IPS DF 6.9 (cell line): ENCODE measurements at regions not wholly inside any gene's neighbourhood (a gene's known extent, or its start where the extent isn't known, plus 50 kb on each side); places are given as distances from the start of the nearest gene placed in this dataset.
"Not testable (repeated sequence)": the region's sequence is repeated elsewhere in the genome, so short reads cannot be mapped to it uniquely, and the experiment has no call there.

Source experiments
- DNase-seq: peaks from one replicate; pipeline ENCODE4 v3.0.0-alpha.2; 2013; ENCODE audit warnings: low read depth, low spot score
- H3K27ac ChIP-seq: one replicate; pipeline ENCODE4 v1.5.1; 2013; ENCODE audit warnings: low read length, control low read depth
- H3K27me3 ChIP-seq: 2 replicates; pipeline ENCODE4 v1.6.1; 2013; ENCODE audit warnings: mild to moderate bottlenecking, low read length; ENCODE audit not compliant: control insufficient read depth, insufficient read depth
- H3K36me3 ChIP-seq: 2 replicates; pipeline ENCODE4 v1.6.1; 2013; ENCODE audit warnings: low read length; ENCODE audit not compliant: control insufficient read depth, insufficient read depth
- H3K4me1 ChIP-seq: 2 replicates; pipeline ENCODE4 v1.6.1; 2013; ENCODE audit warnings: low read length; ENCODE audit not compliant: control insufficient read depth, insufficient read depth
- H3K4me3 ChIP-seq: 2 replicates; pipeline ENCODE4 v1.5.1; 2013; ENCODE audit warnings: mild to moderate bottlenecking, low read length
- H3K9me3 ChIP-seq: 2 replicates; pipeline ENCODE4 v1.6.1; 2013; ENCODE audit warnings: low read length, inconsistent platforms; ENCODE audit not compliant: control insufficient read depth, insufficient read depth
- WGBS: extraction: QIAGEN DNeasy Blood & Tissue Kit; methylation state at CpG from one replicate; pipeline ENCODE4 v1.1.7; 2013; ENCODE audit warnings: mixed read lengths, missing lambda C conversion rate; ENCODE audit not compliant: insufficient read length, insufficient coverage; 5-methylcytosine and 5-hydroxymethylcytosine counted together

- Histone ChIP-seq H3K27me3 (no peaks in the 10 kb centered on the region), H3K4me1 (no peaks in the 10 kb centered on the region), H3K4me3 (no peak overlapping the region), H3K27ac (no peak overlapping the region), H3K9me3 (no peaks in the 10 kb centered on the region), H3K36me3 (no peaks in the 10 kb centered on the region)
- DNase-seq = no peak
- WGBS = no CpG with 5 or more reads among the region's 3 CpGs
These were observed 104.9 kb upstream of the CEP162 start for GRCh38 chr6:84332139-84333034.

GRCh38 chr6:84330325-84330724 is 102.9 kb upstream of the CEP162 start:
- Histone ChIP-seq H3K4me1 (no peaks in the 10 kb centered on the region), H3K27me3 (no peaks in the 10 kb centered on the region), H3K9me3 (no peaks in the 10 kb centered on the region), H3K27ac (no peak overlapping the region), H3K36me3 (no peaks in the 10 kb centered on the region), H3K4me3 (no peak overlapping the region)
- no peak for DNase-seq
- WGBS = no CpG with 5 or more reads among the region's 2 CpGs

GRCh38 chr6:84329516-84329915 is 102.1 kb upstream of the CEP162 start:
- Histone ChIP-seq H3K27me3 (no peaks in the 10 kb centered on the region), H3K4me1 (no peaks in the 10 kb centered on the region), H3K27ac (no peak overlapping the region), H3K36me3 (no peaks in the 10 kb centered on the region), H3K9me3 (no peaks in the 10 kb centered on the region), H3K4me3 (no peak overlapping the region)
- WGBS = no CpG with 5 or more reads among the region's 2 CpGs
- no peak for DNase-seq

GRCh38 chr6:84329077-84329476 is 101.6 kb upstream of the CEP162 start:
- DNase-seq = no peak
- Histone ChIP-seq H3K27me3 (no peaks in the 10 kb centered on the region), H3K27ac (no peak overlapping the region), H3K9me3 (no peaks in the 10 kb centered on the region), H3K4me1 (no peaks in the 10 kb centered on the region), H3K36me3 (no peaks in the 10 kb centered on the region), H3K4me3 (no peak overlapping the region)
- WGBS = no CpG with 5 or more reads among the region's 3 CpGs

GRCh38 chr6:84317463-84317862 is 90.0 kb upstream of the CEP162 start:
- no peak for DNase-seq
- Histone ChIP-seq H3K27ac (no peak overlapping the region), H3K9me3 (no peaks in the 10 kb centered on the region), H3K27me3 (no peaks in the 10 kb centered on the region), H3K4me1 (no peaks in the 10 kb centered on the region), H3K4me3 (no peak overlapping the region), H3K36me3 (no peaks in the 10 kb centered on the region)
- no CpG with 5 or more reads among the region's 2 CpGs for WGBS

- Histone ChIP-seq H3K36me3 (no peaks in the 10 kb centered on the region), H3K27ac (no peak overlapping the region), H3K4me3 (no peak overlapping the region), H3K9me3 (no peaks in the 10 kb centered on the region), H3K4me1 (no peaks in the 10 kb centered on the region), H3K27me3 (no peaks in the 10 kb centered on the region)
- no peak for DNase-seq
- no CpG with 5 or more reads among the region's 1 CpG for WGBS
These were observed 87.0 kb upstream of the CEP162 start for GRCh38 chr6:84314377-84314898.

- no peak overlapping the region for H3K27ac ChIP-seq
- no peaks in the 10 kb centered on the region for H3K27me3 ChIP-seq
- no CpG with 5 or more reads among the region's 2 CpGs for WGBS
- H3K4me1 ChIP-seq = no peaks in the 10 kb centered on the region
- no peaks in the 10 kb centered on the region for H3K36me3 ChIP-seq
- H3K4me3 ChIP-seq = no peak overlapping the region
- H3K9me3 ChIP-seq = no peaks in the 10 kb centered on the region
- no peak for DNase-seq
These were observed 81.9 kb upstream of the CEP162 start for GRCh38 chr6:84309336-84309735.

GRCh38 chr6:84304881-84305280 is 77.4 kb upstream of the CEP162 start:
- no peaks in the 10 kb centered on the region for H3K4me1 ChIP-seq
- no peaks in the 10 kb centered on the region for H3K9me3 ChIP-seq
- no peaks in the 10 kb centered on the region for H3K36me3 ChIP-seq
- no peak for DNase-seq
- no peak overlapping the region for H3K27ac ChIP-seq
- H3K4me3 ChIP-seq = no peak overlapping the region
- H3K27me3 ChIP-seq = no peaks in the 10 kb centered on the region
- WGBS = no CpG with 5 or more reads among the region's 3 CpGs

GRCh38 chr6:84291033-84291432 is 63.6 kb upstream of the CEP162 start:
- not testable (repeated sequence) for H3K4me3 ChIP-seq, DNase-seq, H3K36me3 ChIP-seq, H3K9me3 ChIP-seq, H3K27me3 ChIP-seq, H3K27ac ChIP-seq, H3K4me1 ChIP-seq
- no CpG with 5 or more reads among the region's 1 CpG for WGBS

- H3K9me3 ChIP-seq = no peaks in the 10 kb centered on the region
- WGBS = no CpG with 5 or more reads among the region's 6 CpGs
- no peaks in the 10 kb centered on the region for H3K4me1 ChIP-seq
- no peaks in the 10 kb centered on the region for H3K36me3 ChIP-seq
- no peak overlapping the region for H3K27ac ChIP-seq
- no peak overlapping the region for H3K4me3 ChIP-seq
- H3K27me3 ChIP-seq = no peaks in the 10 kb centered on the region
- DNase-seq = peak; percentile 29
These were observed 57.1 kb upstream of the CEP162 start for GRCh38 chr6:84284428-84285049.
